B cell (primary cell): ENCODE measurements at regions not wholly inside any gene's neighbourhood (a gene's known extent, or its start where the extent isn't known, plus 50 kb on each side); places are given as distances from the start of the nearest gene placed in this dataset.

Source experiments
- EZH2 ChIP-seq: IDR thresholded peaks from 2 replicates; pipeline ENCODE4 v1.6.1; 2012; ENCODE audit warnings: borderline replicate concordance, low read depth, mild to moderate bottlenecking, moderate library complexity, low read length; ENCODE audit not compliant: insufficient read depth, poor library complexity, severe bottlenecking
- TF ChIP-seq, protein P1 (sequence below): fragments of 200-600 bp; IDR thresholded peaks from one replicate; pipeline ENCODE4 v1.8.0; 2022; ENCODE audit warnings: antibody characterized with exemption, mild to moderate bottlenecking

DNA sequence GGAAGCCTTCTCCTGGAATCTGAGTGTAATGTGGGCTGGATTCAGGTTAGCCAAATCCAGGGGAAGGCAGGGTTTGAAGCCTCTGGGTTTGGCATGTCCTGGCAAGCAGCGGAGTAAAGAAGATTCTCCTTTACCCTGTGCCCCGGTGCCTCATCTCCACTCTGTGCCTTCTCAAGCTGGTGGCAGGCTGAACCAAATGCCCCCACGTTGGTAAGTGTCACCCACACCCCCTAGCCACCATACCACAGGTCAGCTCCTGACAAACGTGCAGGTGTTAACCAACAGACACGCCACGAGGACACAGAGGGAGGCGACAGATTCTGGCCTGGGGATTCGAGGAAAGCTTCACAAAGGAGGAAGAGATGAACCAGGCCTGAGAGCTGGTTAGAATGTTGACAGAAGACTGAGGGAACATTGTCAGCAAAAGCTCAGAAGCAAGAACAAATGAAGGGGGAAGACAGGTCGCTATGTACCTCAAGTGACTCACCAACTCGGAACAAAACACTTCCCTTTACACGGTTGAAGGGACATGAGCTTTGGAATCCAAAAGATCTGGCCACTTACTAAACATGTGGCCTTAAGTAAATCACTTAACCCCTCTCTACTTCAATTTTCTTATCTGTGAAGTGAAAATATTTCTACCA, 85.2 kb upstream of the LCLAT1 start:
- TF ChIP-seq, protein P1, sequence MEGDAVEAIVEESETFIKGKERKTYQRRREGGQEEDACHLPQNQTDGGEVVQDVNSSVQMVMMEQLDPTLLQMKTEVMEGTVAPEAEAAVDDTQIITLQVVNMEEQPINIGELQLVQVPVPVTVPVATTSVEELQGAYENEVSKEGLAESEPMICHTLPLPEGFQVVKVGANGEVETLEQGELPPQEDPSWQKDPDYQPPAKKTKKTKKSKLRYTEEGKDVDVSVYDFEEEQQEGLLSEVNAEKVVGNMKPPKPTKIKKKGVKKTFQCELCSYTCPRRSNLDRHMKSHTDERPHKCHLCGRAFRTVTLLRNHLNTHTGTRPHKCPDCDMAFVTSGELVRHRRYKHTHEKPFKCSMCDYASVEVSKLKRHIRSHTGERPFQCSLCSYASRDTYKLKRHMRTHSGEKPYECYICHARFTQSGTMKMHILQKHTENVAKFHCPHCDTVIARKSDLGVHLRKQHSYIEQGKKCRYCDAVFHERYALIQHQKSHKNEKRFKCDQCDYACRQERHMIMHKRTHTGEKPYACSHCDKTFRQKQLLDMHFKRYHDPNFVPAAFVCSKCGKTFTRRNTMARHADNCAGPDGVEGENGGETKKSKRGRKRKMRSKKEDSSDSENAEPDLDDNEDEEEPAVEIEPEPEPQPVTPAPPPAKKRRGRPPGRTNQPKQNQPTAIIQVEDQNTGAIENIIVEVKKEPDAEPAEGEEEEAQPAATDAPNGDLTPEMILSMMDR, result no peak
- no peak for TF ChIP-seq EZH2
